ENCODE measurements at regions not wholly inside any gene's neighbourhood (a gene's known extent, or its start where the extent isn't known, plus 50 kb on each side); places are given as distances from the start of the nearest gene placed in this dataset.

DNA sequence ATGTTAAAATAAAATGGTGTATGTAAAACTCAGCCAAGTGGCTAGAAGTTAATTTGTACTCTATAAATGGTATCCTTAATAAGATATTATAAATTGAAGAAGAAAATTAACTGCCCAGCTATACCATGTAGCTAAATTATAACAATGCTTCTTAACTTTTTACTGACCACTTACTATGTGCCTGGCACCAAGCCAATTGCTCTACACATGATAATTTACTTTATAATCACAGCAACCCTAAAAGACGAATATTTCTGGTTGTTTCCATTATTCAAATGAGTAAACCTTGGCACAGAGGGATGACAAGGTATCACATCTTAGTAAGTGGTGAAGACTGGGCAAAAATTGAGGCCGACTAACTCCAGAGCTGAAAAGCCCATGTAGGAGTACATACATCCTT lies 1506.6 kb downstream of the PCDH7 start:
- no peak for DNase-seq (ENCODE audit: low read depth)

DNA sequence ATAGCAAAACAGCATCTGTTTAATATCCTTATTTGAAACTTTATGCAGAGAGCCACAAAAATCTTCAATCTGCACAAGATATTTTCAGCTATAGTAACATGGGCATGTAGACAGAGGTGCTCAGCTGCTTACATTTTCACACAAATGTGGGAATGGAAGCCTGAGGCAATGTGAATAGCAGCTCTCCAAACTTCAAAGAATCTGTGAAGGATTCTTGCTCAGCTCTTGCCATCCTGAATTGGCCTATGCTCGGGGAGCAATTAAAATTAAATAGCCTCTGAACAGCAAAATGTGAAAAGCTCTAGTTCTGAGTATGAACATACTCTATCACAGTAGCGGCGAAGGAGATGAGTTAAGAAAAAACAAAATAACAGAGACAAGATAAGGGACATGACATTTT lies 1523.8 kb downstream of the PCDH7 start:
- no peak for DNase-seq (ENCODE audit: low read depth)

DNA sequence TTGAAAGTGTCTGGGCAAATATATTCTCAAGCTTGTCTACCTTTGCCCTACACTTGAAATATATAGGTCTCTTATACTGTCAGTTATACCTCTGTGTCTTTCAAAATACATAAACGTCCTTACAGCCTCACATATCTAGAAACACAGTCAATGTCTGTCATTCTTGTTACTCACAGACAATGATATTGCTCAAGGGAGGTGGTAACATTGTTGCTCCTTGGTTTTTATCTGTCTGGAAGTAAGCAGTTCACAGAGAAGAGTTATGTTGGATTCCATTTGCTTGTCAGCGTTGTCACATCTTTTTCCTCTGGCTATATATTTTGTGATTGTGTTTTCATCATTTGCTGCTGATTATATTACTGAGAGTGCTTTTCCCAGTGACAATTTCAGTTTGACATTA lies 1528.9 kb downstream of the PCDH7 start:
- DNase-seq (ENCODE audit: low read depth), result no peak

DNA sequence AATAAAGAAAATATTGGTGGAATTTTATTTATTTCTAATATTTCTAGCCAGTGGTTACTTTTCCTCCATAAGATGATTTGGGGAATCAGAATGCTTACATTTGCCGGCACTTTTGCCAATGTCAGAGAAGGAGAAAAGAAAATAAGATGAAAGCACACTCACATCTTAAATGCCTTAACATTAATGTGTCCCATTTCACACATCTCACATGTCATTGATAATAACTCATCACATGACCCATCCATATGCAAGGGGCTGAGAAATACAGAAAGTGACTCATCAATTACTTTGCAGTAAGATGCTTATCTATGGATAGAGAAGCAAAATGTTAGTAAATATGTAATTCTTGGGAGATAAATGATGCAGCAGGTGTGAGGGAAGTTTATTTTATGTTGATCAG lies 1531.0 kb downstream of the PCDH7 start:
- DNase-seq (ENCODE audit: low read depth), result no peak

DNA sequence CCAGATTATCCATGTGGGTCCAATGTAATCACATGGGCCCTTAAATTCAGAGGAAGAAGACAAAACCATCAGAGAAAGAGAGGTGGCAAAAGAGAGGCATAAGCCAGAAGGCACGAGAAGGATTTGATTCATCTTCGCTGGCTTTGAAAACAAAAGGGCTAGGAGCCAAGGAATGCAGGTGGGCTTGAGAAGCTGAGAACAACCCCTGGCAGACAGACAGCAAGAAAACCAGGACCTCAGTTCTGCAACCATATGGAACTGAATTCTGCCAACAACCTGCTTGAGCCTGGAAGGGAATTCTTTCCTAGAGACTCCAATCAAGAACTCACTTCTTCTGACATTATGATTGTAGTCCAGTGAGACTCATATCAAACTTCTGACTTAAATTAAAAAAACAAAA lies 1531.8 kb downstream of the PCDH7 start:
- no peak for DNase-seq (ENCODE audit: low read depth)

DNA sequence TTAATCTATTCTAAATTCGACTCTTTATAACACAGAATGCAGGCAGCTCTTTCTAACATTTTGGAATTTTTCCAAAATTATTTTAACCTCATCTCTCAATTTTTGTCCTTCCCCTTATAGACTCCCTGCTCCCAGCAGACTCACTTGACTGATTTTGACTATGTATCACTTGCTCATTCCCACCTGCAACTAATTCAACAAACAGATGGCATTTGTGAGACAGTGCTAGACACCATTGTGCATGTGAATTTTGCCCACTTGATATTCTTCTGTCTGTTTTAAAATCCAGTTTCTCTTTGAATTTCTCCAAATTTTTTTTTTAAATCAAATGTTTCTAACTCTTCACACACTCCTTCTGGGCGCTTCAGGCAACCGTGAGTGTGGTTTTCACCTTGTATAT lies 1534.0 kb downstream of the PCDH7 start:
- DNase-seq (ENCODE audit: low read depth), result no peak

DNA sequence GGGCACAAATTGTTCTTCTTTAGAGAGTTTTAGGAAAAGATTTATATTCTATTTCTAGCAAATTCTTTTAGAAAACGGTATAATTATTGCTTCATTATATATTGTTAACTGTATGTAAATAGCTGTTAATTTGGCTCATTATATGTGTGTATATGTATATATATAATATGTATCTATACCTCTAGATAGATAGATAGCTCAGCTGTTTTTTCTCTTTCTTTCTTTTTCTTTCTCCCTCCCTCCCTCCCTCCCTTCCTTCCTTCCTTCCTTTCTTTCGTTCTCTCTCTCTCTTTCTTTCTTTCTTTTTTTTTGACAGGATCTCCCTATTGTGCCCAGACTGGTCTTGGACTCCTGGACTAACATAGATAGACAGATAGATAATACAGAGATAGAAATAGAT lies 1538.8 kb downstream of the PCDH7 start:
- DNase-seq (ENCODE audit: low read depth), result no peak

DNA sequence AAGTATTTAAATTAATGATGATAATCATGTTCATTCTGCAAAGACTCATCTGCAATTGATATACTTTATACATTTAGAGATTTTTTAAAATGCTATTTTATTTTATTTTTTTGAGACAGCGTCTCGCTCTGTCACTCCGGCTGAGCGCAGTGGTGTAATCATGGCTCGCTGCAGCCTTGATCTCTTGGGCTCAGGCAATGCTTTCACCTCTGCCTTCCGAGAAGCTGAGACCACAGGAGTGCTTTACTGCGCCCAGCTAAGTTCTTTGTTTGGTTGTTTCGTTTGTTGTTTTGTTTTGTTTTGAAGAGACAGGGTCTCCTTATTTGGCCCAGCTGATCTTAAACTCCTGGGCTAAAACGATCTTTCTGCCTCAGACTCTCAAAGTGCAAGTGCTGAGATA lies 1541.0 kb downstream of the PCDH7 start:
- no peak for DNase-seq (ENCODE audit: low read depth)

DNA sequence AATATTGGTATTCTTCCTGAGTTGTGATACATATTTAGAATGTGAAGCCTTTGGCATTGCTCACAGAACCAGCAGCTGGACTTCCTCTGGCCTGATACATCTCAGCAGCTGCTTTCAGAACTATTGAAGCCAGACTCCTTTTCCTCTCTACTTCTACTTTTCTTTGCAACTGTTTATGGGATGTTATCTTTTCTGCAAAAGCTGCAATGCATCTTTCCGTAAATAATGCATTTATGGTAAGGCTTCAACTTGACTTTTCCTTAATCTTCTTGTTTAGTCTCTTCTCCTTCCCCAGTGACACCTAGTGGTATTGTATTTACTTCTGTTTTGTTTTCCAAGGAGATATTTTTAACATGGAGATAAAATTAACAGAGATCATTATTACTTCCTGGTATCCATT lies 1548.7 kb downstream of the PCDH7 start:
- peak; percentile 6 for DNase-seq (ENCODE audit: low read depth)

DNA sequence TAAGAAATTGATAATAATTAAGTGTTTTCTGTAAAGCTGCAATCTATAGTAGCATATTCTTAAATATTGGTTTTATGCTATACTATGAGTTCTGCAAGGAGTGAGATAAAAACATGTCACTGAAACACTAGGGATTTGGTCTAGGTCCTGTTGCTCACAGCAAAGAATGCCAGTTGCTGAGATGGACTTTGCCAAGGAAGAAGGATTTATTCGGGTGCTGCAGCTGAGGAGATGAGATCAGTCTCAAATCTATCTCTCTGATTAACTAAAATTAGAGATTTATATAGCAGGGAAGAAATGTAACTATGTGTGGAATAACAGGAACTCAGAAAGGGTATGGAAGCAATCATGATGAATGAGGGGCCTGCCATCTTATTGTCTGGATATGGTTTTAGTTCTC lies 1569.9 kb downstream of the PCDH7 start:
- no peak for DNase-seq (ENCODE audit: low read depth)

DNA sequence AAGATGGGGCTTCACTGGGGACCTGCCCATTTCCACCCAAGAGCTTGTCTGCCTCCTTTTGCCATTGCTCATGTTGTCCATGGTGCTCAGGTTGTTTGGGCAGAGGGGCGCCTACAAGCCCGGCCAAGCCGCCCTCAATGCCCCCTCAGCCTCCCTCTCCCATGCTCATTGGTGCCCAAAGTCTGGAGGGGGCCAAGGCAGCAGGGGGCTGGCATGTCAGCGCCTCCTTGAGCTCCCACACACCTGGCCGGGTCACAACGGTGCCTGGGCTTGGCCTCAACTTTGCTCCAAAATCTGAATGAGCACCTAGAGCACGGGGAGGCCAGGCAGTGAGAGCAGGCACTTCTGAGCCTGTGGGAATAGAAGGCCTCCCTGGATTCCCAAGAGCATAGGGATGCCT lies 1598.8 kb downstream of the PCDH7 start:
- DNase-seq (ENCODE audit: low read depth), result no peak

DNA sequence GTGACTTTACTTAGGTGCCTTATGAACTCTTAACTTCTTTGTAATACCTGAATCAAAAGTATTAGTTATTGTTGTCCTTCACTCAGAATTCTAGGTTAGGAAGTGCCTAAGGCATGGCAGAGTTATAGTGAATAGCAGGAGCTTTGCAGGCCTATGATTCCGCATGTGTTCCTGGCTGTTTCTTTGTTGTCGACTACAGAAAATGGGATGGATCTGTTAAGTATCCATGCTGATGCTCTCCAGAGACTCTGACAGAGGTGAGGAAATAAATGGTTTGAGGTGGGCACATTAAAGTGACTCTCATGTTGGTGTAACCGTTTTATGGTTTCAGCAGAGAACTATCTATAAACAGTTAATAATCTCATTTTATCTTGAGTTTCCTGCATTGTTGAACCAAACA lies 1601.3 kb downstream of the PCDH7 start:
- no peak for DNase-seq (ENCODE audit: low read depth)

DNA sequence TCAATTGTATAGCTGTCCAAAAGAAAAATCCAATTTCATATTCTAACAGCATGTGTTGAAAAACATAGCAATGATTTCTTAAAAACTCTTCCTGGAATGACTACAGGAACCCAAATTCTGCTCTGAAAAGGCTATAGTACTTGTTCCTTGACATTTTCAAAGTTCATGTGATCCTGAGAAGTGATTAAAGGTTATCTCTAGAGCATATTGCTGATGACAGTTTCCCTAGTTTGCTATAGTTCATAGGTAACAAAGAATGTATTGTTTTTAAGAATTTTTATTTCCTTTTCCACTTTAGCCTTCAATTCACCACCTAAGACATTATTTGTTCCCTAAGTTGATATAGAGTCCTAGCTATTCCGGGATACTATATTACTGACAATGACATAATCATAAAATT lies 1614.6 kb downstream of the PCDH7 start:
- no peak for DNase-seq (ENCODE audit: low read depth)

DNA sequence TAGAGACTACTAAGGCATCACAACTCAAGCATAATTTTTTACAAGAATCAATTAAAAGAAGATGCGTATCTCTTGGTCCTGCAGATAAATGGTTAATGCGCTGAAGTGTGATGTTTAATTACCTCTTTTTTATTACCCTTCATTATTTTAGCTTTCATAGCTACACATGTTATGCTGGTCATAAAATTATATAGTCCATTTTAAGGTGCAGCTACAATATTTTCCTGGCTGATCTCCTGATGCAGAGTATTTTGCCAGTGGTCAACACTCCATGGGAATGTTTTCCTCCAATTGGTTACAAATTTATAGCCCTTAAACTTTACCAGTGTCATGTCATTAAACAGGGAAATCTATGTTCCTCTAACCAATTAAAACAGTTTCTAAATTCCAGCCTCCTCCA lies 1617.2 kb downstream of the PCDH7 start:
- no peak for DNase-seq (ENCODE audit: low read depth)

DNA sequence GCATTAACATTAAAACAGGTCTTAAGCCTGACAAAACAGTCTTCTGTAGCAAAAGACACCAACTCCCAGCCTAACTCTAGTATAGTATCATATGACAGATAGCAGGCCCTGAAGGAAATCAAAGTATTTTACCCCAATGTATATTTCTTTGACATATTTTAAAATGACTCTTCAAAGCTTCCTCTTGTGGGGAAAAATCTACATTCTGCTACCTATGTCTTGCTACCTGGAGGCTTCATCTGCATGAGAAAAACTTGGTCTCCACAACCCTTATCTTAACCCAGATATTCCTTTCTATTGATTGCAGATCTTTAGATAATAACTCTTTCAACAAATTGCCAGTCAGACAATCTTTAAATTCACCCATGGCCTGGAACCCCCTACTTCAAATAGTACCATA lies 1620.4 kb downstream of the PCDH7 start:
- DNase-seq (ENCODE audit: low read depth), result no peak

DNA sequence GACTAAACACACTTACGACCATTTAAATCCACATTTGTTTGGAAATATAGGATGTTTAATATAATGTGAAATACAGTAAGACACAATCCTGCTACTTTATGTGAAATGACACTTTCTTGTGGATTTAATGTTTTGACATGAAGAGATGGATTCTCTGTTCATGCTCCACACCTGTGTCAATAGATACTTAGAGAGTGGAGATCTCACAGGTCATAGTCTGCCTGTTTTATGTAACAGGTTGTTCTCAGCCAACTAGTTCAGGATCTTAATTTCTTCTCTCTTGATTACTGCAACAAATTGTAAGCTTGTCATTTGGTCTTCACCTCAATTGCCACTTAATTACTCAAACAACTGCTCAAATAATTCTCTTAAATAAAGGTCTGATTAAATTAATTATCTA lies 1621.2 kb downstream of the PCDH7 start:
- no peak for DNase-seq (ENCODE audit: low read depth)

DNA sequence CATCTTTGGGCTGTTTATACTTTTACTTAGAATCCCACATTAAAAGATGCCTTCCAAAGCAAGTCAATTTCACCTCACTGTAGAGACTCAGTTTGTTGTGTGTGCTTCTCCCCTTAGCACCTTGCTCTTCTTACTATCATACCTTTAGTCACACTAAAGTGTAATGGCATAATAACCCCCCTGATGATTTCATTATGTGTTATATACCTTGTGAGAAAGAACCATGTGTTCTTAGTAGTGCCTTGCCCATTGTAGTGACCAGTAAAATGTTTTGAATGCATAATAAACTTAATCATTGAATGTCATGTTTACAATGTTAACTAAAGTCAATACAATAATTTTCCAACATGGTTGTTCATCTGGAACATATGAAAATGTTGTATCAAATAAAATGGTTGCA lies 1621.9 kb downstream of the PCDH7 start:
- DNase-seq (ENCODE audit: low read depth), result no peak

DNA sequence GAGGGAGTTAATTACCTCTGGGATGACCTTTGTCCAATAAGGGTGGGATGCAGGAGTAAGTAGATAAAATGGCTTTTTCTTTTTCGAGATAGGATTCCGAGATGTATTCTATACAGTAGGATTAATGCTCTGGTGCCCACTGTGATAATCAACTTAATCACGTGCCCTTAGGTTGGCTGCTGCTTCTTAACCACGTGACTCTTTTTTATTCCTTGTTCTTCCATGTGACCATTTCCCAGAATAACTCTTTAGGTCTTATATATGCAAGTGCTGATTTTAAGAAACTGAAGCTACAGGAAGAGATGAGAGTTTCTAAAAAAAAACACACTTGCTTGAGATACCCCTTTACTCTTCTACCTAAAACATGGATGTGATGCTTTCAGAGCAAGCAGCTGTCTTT lies 1628.9 kb downstream of the PCDH7 start:
- no peak for DNase-seq (ENCODE audit: low read depth)

DNA sequence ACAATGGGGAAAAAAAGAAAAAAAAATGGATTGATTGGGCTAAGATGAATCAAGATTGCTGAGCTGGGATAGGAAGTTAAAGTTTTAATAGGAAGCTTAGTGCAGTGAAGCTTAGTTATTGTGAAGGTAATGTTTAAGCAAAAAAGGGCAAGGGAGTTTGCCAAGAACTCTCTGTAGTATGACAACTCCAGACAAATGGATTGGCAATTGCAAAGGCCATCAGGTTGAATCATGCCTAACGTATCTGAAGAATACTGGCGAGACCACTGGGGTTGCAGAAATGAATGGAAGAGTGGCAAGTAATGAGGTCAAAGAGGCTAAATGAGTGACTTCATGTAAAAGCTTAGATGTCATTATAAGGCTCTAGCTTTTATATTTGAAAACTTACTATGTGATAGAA lies 1654.0 kb downstream of the PCDH7 start:
- no peak for DNase-seq (ENCODE audit: low read depth)

DNA sequence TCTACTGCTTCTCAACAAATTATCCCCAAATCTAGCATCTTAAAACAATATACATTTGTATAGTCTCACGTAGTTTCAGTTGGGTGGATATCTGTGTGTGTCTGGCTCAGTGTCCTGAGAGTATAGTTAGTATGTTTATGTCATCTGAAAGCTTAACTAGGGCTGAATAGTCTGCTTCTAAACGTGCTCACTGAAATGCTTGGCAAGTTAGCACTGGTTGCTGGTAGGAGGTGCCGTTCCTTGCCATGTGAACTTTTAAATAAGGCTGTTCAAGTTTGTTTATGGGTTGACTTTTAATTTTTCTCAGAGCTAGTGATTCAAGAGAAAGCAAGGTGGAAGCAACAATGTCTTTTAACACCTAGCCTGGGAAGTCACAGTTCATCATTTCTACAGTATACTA lies 1673.6 kb downstream of the PCDH7 start:
- DNase-seq (ENCODE audit: low read depth), result no peak

DNA sequence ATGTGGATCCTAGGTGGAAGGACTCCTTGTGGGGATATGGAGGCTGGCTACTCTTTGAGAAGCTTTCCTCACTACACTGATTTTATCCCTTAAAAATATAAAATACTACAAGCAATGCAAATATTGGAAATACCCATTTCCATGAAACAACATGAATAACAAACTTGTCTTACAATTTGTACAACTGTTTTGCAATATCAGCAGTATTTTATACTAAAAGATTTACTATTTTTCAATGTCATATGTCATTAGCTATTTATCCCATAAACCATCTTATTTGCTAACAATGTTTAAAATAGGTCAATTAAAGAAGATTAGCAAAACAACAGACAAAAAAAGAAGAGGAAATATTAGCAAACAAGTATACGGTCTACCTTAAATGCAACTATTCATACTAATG lies 1674.1 kb downstream of the PCDH7 start:
- no peak for DNase-seq (ENCODE audit: low read depth)

DNA sequence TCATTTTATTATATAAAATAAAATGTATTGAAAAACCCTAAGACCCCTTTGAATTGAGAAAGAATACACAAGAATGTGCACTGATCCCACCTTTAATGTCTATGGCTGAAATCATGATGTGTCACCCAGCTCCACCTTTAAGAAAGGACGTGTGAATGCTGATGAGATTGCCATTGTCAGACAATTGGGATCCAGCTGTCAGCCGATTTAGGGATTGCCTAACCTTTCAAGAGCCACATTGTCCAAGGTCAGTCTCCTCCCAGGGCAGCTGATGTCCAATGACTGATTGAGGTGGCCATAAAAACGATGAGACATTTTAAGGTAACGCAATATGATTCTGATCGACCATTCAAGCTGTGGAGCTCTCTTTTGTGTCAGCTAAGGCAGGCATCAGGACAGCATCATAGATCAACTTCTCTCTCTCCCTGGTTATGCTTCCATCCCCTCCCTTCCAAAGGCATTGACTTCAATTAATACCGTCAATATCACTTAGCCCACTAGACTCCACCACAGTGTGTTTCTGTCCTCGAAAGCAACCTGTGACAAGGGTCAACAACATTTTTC lies 1676.4 kb downstream of the PCDH7 start:
- no peak for DNase-seq (ENCODE audit: low read depth)

DNA sequence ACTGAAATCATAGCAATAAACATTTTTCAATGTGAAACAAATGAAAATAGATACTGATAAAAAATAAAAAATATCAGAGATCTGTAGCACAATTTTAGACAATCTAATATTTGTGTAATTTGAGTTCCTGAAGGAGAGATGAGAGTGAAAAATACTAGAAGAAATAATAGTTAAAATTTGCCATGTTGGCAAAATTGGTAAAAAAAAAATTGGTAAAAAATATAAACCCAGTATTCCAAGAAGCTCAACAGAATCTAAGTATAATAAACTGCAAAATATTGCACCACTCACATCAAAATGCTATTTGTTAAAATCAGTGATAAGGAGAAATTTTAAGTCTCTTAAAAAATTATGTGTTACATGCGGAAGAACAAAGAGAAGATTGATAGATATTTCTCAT lies 1680.7 kb downstream of the PCDH7 start:
- no peak for DNase-seq (ENCODE audit: low read depth)

DNA sequence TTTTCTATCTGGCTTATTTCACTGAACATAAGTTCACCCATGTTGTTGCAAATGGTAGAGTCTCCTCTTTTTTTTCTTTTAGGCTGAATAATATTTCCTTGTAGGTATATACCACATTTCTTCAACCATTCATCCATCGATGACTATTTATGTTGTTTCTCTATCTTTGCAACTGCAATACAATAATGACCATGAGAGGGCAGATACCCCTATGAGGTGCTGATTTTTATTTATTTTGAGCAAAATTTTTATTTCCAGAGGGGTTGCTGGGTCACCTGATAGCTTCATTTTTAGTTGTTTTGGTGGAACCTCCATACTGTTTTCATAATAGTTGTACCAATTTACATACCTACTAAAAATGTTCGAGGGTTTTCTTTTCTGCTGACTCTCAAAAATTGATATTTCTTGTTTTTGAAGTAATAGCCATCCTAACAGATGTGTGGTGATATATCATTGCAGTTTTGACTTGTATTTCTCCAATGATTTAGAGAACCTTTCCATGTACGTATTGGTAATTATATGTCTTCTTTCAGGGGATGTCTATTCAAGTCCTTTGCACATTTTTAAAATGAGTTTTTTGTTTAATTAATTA lies 1697.0 kb downstream of the PCDH7 start:
- DNase-seq (ENCODE audit: low read depth), result no peak

DNA sequence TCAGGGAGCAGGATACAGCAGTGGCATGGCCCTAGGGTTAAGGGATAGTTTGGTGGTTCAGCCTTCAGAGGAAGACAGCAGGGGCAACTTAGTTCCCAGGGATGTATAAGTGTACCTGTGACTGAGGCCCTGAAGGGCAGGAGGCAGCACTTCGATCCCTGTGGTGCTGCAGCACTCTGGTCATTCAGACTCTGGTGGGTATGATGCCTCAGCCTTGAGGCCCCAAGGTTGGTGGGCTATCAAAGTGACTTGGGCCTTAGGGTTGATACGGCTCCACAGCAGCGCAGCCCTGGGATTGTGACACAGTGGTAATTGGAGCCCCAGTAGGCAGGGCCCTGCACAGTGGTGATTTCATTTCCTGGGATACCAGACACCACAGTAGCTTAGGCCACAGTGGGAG lies 1703.1 kb downstream of the PCDH7 start:
- no peak for DNase-seq (ENCODE audit: low read depth)
